ENCODE measurements at regions not wholly inside any gene's neighbourhood (a gene's known extent, or its start where the extent isn't known, plus 50 kb on each side); places are given as distances from the start of the nearest gene placed in this dataset.

DNA sequence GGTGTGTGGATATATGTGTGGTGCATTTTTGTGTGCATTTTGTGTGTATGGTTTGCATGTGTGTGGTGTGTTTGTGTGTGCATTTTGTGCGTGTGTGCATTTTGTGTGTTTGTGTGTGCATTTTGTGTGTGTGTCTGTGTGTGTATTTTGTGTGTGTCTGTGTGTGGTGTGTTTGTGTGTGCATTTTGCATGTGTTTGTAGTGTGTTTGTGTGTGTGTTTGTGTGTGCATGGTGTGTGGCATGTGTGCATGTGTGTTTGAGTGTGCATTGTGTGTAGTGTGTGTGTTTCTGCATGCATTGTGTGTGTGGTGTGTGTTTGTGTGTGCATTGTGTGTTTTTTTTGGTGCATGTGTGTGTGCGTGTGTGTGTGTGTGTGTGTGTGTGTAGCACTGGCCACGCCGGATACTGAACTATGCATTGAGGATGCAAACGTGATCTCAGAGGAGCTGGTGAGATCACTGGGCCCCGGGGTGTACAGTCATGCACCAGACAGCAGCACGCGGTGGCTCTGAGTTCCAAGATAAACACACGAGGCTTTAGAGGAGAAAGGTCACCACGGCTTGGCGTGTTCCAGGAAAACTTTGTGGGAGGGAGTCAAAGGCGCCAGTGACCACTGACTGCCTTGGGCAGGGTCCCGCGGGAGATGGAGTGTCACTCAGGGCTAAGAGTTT, 106.6 kb upstream of the SHH start:
- in situ Hi-C loops (cut with HindIII; ENCODE audit: low sequenced_read_pairs): no loop called here

DNA sequence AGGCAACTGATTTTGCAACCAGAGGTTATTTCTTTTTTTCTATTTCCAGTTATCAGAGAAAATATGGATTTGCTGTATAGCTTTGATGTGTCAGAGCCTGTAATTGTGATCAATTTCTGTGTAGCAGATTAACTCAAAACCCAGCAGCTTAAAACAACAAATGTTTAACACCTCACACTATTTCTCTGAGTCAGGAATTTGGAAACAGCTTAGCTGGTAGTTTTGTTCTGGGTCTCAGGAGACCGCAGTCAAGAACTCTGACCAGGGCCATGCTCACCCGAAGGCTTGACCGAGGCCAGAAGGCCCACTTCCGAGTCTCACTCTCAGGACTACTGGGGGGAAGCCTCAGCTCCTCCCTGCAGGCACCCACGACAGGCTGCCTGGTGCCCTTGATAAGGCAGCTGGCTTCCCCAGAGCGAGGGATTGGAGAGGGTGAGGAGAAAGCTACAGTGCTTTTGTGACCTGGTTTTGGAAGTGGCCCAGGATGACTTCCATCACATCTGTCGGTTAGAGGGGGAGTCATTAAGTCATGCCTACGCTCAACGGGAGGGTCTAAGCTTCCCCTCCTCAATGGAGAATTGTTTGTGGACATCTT, 105.7 kb upstream of the SHH start:
- in situ Hi-C loops (cut with HindIII; ENCODE audit: low sequenced_read_pairs): no loop called here

DNA sequence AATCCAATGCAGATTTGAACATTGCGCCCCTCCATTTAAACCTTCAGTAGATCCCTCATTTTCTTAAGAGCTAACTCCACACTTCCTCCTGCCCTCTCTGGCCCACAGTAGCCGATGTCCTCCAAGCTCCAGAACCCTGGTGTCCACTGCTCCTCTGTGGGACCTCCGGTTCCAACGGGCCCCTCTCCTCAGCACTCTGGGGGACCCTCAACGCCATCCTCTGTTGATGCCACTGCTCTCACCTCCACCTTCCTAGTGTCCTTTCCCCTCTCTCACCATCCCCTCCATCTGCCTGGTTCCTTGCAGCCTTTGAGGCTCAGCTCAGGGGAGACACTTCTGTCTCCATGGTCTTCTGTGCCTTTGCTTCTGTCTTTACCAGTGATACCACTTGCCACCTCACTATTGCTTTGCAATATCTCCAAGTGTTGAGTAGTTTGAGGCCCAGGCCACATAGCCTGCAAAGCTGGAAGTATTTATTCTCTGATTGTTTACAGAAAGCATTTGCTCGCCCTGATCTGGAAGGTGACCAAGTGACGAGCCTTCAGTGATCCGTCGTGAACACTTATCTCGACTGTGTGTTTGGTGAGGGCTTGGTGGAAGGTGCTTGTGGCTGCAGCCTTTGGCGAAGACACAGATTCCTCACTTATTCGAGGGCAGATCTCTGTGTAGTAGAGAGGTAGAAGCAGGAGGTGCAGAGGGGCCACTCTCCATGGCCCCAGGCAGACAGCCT, 104.8 kb upstream of the SHH start:
- in situ Hi-C loops (cut with HindIII; ENCODE audit: low sequenced_read_pairs): no loop called here

DNA sequence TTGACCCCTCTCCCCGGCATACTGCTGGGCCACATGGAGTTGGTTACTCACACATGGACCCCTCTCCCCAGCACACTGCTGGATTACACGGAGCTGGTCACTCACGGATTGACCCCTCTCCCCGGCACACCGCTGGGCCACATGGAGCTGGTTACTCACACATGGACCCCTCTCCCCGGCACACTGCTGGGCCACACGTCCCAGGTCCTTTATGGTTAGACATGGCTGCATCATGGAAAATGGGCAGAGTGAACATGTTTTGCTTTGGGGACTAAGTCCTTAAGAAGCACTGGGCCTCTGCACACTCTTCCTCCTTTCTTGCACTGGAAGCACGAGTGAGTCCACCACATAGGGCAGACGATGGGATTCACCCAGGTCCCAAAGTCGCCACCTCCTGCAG, 102.1 kb upstream of the SHH start:
- in situ Hi-C loops (cut with HindIII; ENCODE audit: low sequenced_read_pairs): no loop called here

DNA sequence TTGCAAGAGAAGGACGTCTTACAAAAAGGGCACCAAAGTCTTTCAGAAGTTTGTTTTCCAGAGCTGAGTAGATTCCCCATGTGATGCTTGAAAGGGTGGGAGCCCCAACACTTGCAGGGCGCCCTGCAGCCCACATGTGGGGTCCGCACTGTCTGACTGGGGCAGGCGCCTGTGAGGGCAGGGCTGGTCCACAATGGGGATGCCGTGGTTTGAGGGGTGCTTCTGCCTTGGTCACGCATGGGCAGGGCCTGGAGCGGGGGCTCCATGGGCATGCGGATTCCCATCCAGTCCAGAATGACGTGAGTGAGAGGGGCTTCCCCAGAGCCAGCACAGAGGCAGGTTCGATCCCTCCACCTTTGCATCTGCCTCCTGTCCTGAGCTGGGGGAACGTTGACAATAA, 101.5 kb upstream of the SHH start:
- in situ Hi-C loops (cut with HindIII; ENCODE audit: low sequenced_read_pairs): no loop called here

DNA sequence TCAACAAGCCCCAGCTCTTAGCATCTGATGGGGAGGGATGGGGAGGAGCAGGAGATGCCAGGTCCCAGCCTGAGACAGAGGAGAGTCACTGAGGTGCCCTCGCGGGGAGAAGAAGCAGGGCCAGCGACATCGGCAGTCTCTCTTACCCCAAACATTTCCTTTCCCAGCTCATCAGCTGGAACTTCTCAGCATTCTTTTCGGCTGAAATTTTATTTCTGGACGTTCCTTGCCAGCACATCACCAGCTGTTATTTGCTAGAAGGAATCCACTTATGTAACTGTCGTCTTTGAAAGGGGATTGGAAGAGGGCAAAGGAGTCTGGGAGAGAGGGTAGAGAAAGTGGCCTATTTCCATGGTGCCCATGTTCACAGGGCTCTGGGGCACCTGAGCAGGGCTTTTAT, 101.0 kb upstream of the SHH start:
- in situ Hi-C loops (cut with HindIII; ENCODE audit: low sequenced_read_pairs): no loop called here

DNA sequence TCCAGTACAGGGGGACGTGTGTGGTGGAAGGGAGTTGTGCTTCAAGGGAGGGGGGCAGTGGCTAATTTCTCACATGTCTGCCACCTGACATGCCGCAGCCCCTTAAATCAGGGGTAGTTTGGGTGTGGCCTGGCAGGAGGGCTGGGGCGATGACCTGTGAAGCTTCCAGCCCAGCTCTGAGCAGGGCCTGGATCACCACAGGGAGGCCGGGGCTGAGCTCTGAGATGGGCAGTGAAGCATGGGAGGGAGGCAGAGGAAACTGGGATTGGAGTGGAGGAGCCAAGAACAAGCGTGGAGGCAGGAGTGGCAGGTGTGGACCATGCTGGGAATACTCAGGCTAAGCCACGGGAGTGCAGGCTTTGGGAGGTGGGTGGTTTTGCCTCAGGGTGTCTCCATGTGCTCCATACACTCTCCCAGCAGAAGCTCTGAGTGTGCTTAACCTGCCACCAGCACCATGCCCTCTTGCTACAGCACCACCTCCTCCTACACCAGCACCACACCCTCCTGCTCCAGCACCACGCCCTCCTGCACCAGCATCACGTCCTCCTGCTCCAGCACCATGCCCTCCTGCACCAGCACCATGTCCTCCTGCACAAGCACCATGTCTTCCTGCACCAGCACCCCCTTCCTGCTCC, 99.3 kb upstream of the SHH start:
- in situ Hi-C loops (cut with HindIII; ENCODE audit: low sequenced_read_pairs): no loop called here

DNA sequence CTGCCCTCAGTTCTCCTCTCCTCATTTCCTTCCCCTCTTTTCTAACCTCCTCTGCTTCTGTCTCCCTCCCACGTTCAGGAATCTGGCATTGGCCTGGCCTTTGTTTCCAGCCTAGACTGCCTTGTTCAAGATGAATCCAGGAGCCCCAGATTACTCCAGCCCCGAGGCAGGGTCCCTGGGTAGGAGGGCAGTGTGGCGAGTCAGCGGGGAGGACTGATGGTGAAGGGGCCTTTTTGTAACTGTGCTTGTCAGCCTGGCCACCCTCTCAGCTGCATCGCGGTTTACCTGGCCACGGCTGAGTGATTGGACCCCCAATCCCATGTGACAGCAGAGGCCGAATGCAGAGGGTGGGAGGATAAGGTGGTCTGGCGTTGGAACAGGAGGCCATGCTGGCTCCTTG, 96.1 kb upstream of the SHH start:
- in situ Hi-C loops (cut with HindIII; ENCODE audit: low sequenced_read_pairs): no loop called here

DNA sequence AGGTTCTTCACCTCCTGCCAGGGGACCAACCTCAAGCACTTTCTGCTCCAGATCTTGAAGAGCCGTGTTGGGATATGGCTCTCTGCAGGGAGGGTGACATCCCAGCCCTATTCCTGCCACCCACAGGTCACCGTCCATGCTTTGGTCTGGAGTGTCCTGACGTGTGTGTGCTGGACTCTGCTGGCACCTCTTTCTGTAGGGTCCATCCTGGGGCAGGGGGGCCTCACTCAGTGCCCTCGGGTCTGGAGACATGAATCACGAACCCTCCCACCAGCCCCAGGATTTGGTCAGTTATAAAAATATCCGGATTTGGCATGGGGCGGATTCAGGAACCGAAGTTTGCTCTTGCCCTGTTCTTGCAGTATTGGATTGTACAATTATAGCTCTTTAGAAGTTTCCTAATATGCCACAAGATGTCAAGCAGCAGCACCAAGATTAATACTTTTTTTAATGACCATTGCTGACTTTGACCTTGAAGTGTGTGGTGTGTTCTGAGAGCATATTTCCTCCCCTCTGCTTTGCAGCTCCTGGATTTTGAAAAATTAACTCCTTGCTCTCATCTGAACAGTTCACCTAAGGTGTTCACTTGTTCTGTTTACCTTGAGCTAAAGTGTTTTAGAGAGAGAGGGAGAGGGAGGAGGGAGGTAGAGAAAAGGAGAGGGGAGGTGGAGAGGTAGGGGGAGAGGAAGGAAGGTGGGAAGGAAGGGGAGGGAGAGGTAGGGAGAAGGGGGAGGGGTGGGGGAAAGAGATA, 95.4 kb upstream of the SHH start:
- in situ Hi-C loops (cut with HindIII; ENCODE audit: low sequenced_read_pairs): no loop called here

DNA sequence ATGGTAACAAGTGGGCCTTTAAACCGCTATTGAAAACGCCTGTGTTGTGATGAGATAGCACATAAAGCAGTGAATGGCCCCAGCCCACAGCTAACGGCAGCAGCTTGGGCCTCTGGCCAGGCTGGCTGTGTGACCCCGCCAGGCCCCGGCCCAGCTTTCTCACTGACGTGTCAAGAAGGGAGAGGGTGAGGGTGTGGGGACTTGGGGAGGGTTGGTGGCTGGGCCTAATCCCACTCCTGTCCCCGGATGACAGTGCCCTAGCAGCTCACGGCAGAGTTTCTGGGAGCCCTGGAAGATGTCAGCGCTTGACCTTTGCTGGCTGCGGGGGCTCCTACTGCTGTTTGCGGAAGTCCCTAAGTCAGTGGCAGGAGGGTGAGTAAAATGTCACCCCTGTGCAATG, 88.9 kb upstream of the SHH start:
- in situ Hi-C loops (cut with HindIII; ENCODE audit: low sequenced_read_pairs): no loop called here

DNA sequence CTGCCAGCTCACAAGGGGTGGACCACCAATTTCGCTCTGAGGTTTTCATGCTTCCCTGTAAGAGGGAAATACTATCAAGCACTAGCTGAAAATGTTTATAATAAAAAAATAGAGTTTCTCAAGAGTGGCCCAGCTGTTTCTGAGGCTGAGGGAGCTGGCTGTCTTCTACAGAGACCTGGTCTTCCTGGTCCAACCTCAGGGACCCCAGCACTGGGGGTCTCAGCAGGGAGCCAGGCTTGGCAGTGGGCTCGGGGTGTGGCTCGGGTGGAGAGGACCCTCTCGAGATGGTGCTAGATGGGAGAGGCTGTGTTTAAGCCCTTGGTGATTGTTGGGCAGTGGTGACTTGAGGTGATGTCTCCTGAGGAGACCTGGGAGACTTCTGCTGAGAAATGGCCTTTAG, 87.3 kb upstream of the SHH start:
- in situ Hi-C loops (cut with HindIII; ENCODE audit: low sequenced_read_pairs): no loop called here

DNA sequence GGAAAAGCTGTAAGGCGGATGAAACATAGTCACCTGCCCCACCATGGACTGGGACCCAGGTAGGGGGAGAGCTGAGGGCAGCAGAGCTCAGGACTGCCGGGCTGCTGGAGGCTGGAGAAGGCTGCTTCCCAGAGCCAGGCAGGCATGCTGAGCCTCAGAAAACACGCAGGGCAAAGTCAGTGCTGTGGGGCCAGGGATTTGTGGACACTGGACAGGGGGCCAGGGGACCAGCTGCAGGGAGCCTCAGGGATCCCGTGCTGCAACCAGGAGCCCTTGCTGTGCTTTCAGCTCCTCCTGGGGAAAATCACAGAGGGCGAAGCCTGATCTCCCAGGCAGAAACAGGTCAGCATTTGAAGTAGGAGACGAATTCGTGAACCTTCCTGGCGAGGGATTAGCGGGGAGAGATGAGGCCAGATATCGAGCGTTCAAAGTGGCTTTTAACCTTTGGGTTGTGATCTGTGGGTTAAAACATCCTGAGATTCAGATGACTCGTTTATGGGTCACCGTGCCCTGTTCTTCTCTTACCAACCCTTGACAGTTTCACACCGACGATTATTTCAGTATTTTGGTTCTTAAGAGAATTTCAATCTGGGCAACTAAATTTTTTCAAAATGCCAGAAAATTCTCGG, 85.6 kb upstream of the SHH start:
- in situ Hi-C loops (cut with HindIII; ENCODE audit: low sequenced_read_pairs): no loop called here

DNA sequence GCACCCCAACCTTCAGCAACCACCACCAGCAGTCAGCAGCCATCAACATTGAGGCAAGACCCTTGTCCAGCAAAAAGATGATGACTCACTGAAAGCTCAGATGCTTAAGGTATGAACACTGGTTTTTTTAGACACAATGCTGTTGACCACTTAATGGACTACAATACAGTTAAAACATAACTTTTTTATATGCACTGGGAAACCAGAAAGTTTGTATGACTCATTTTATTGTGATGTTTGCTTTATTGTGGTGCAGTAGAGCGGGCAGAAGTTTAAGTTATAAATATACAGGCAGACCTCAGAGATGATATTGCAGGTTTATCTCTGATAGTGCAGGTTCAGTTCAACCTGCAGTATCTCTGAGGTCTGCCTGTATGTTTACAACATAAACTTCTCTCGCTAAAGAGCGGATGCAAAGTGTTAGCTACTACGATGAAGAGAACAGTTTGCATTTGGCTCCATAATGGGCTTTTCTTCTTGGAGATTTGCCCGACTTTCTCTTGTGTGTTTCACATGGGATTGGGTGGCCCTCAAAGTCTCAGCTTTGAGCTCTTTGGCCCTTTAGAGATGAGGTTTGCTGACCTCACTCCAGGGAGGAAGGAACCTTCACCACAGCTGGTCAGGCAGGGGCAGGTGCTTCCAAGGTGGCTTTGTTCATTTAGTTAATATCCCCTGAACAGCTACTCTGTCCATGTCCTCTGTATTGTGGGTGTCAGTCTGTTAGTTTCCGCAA, 84.4 kb upstream of the SHH start:
- in situ Hi-C loops (cut with HindIII; ENCODE audit: low sequenced_read_pairs): no loop called here

DNA sequence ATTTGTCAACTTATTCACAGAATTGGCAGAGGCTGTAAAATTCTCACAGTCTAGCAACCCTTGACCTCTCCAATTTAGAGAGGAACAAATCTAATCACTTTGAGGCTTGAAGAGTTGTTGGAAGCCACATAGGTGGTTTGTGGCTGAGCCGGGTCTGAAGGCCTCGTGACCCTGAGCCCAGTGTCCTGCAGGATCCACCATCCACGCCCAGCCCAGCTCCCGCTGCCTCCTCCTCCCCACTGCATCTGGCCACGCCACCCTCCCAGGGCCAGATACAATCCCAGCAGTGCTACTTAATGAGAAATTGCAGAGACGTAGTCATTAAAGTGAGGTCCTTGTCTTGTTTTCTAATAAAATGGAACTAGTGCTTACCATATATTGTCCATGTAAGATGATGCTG, 81.4 kb upstream of the SHH start:
- in situ Hi-C loops (cut with HindIII; ENCODE audit: low sequenced_read_pairs): no loop called here

DNA sequence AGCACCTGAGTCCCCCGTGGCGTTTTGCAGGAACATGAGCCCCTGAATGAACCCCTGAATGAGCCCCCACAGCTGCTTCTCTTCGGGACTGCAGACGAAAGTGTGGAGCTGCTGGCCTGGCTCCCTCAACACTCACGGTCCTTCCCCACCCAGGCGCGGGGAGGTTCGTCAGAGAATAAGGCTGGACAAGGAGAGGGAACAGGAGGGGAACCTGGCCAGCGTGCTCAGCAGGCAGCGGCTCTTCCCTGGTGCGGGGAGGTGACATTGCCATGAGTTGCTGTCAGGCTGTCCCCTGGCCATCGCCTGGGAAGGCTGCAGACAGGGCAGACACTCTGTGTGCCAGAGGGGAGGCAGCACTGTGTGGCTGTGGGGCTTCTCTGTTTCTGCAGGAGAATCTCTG, 80.9 kb upstream of the SHH start:
- in situ Hi-C loops (cut with HindIII; ENCODE audit: low sequenced_read_pairs): no loop called here

DNA sequence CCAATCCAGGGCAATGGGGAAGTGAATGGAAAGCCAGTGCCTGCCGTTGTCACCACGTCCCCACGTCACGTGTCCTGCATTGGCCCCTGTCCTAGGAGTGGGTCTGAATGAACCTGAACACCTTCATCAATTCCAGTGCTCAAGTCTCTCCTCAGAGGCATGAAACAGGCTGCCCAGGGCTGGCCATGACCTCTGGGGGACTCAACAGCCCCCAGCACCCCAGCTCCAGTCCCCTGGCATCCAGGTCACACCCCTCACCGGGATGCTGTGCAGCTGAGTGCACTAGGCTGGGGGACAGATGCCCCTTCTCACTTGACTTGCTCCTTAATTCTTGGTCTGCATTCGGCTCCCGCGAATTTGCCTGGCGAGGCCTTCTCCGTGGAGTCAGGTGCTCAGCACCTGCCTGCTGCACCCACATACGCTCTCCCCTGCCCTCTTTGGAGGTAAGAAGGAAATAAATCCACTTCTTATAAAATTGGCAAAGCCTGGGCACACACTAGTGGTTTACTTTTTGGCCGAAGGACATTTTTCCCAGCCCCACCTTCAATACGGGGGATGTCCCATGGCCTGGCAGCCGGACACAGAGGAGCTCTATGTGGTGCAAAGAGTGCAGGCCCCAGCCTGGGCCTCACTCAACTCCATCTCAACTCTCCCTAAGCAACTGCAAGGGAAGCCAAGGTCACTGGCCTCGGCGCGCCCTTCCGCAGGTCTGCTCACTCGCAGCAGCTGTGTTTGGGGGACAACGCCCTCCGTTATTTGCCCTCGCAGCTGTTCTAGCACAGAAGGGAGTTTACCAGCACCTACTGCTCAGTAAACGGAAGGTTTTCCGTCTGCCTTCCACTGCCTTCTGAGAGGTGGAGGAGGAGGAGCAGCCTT, 77.6 kb upstream of the SHH start:
- in situ Hi-C loops (cut with HindIII; ENCODE audit: low sequenced_read_pairs): no loop called here

DNA sequence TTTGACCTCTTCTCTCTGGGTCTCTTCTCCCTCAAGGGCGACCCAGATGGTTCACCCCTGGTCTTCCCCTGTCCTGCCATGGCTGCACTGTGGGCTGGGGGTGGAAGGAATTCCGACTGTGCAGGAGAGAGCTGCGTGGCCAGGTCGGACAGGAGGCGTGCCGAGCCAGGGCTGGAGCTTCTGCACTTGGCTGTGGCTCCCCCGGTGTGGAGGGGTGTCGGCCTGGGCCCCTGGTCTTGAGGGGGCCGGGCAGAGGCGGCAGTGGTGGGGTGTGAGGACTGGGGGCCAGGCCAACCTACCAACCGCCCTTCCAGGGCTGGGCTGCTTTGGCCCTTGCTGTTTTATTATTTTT, 74.9 kb upstream of the SHH start:
- in situ Hi-C loops (cut with HindIII; ENCODE audit: low sequenced_read_pairs): no loop called here

DNA sequence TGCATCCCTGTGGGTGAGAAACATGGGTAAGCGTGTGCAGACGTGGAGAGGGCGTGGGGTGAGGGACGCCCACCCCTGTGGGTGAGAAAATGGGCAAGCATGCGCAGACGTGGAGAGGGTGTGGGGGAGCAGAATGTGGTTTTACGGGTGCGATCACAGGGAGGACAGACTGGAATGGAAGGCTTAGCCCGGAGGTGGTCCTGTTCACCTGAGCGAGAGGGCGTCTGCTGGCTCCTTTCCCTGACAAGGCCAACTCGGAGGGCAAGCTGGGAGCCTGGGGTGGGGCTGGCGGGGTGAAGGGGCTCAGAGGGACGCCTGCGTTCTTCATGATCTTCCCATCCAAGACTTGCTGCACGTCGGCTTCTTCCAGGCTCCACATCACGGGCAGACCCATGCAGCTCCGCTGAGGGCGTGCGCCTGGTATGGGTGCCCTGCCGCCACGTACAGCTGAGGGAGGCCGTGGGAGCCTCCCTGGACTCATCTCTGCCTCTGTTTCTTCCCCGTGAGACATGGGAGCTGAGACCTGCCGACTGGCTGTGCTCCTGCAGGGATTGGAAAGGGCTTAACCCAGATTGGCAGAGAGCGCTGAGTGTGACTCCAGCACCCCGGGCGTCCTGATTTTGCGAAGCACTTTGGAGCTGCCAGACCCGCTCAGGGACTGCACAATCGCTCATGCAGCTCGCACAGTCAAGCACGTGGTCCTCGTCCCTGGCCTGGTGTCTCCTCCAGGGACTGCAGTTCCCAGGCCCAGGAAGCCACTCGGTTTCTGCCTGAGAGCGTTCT, 74.3 kb upstream of the SHH start:
- in situ Hi-C loops (cut with HindIII; ENCODE audit: low sequenced_read_pairs): no loop called here

Measured in DLD1 (cell line).